Esophagus squamous epithelium (tissue), 5 donors: ENCODE measurements at regions not wholly inside any gene's neighbourhood (a gene's known extent, or its start where the extent isn't known, plus 50 kb on each side); places are given as distances from the start of the nearest gene placed in this dataset.
A peak's percentile ranks its signal among the peaks of the same experiment; 100 is the strongest.

Experiments
- DNase-seq: peaks from one replicate; lab custom pipeline; 2025; lab: John Stamatoyannopoulos, UW
- H3K27ac ChIP-seq, 4 donors: fragments of 200-600 bp; sonication (generic); one replicate each; pipeline ENCODE4 v1.5.1; 2016 to 2019; ENCODE audit warnings: mild to moderate bottlenecking in 1 of 4
- H3K27me3 ChIP-seq, 4 donors: fragments of 200-600 bp; sonication (generic); 1 replicate in 3 of 4; 2 replicates in 1 of 4; pipeline versions ENCODE4 v1.5.1 to v1.6.0; 2017 to 2021; ENCODE audit warnings: antibody characterized with exemption in 1 of 4
- H3K36me3 ChIP-seq, 3 donors: fragments of 200-600 bp; sonication (generic); one replicate each; pipeline ENCODE4 v1.5.1; 2016 to 2019
- H3K4me1 ChIP-seq, 3 donors: fragments of 200-600 bp; sonication (generic); one replicate each; pipeline ENCODE4 v1.5.1; 2017 to 2019
- H3K4me3 ChIP-seq, 4 donors: fragments of 200-600 bp; sonication (generic); 1 replicate in 3 of 4; 2 replicates in 1 of 4; pipeline ENCODE4 v1.5.1; 2016 to 2019; ENCODE audit warnings: mild to moderate bottlenecking in 2 of 4, moderate library complexity in 1 of 4
- H3K9me3 ChIP-seq, 3 donors: fragments of 200-600 bp; sonication (generic); one replicate each; pipeline ENCODE4 v1.5.1; 2016 to 2019
- CTCF ChIP-seq, 6 experiments: fragments of 450-650 bp in 4 of 6; fragments of 200-600 bp in 2 of 6; sonication (generic) in 2 of 6; IDR thresholded peaks; one replicate each; pipeline ENCODE4 v1.5.1; 2016 to 2019; ENCODE audit warnings: antibody characterized with exemption in 6 of 6, mild to moderate bottlenecking in 4 of 6, moderate library complexity in 4 of 6
- POLR2A ChIP-seq, 4 donors: fragments of 450-650 bp; IDR thresholded peaks; one replicate each; pipeline ENCODE4 v1.6.1; 2017; ENCODE audit warnings: antibody characterized with exemption in 4 of 4, mild to moderate bottlenecking in 4 of 4, moderate library complexity in 3 of 4
- WGBS, 2 donors: methylation state at CpG; one replicate each; pipeline ENCODE4 v1.1.5; 2018; 5-methylcytosine and 5-hydroxymethylcytosine counted together
- intact Hi-C: fragments of 100-400 bp; cut with DNase I; formaldehyde crosslinking; loops from one replicate; pipeline ENCODE4 v1.15.0; 2022
- donor health status: DM: yes; HTN: yes; CAD: no.

- Histone ChIP-seq H3K9me3 (no peaks in the 10 kb centered on the region), H3K4me1 (peaks cover 39 to 68% (median 45%) of the 10 kb centered on the region in 3 donors), H3K36me3 (no peaks in the 10 kb centered on the region), H3K27ac (no peak overlapping the region), H3K4me3 (no peak overlapping the region), H3K27me3 (no peaks in the 10 kb centered on the region)
- DNase-seq: no peak
- intact Hi-C loops: no loop called here
- TF ChIP-seq POLR2A (IDR thresholded peaks at IDR 0.05): no peak
- TF ChIP-seq CTCF (IDR thresholded peaks at IDR 0.05): no peak
- 89 to 96% methylated on average over 5 of the region's 5 CpGs for WGBS, 2 donors
Observed at GRCh38 chr2:43078301-43078700, 148.1 kb downstream of the ZFP36L2 start.

- Histone ChIP-seq H3K4me1 (peaks cover 37 to 68% (median 44%) of the 10 kb centered on the region in 3 donors), H3K36me3 (no peaks in the 10 kb centered on the region), H3K9me3 (no peaks in the 10 kb centered on the region), H3K4me3 (no peak overlapping the region), H3K27ac (no peak overlapping the region), H3K27me3 (no peaks in the 10 kb centered on the region)
- no peak for DNase-seq
- intact Hi-C loops: no loop called here
- 50 to 80% methylated on average over 1 of the region's 1 CpG for WGBS, 2 donors
- TF ChIP-seq POLR2A (IDR thresholded peaks at IDR 0.05) (no peak), CTCF (IDR thresholded peaks at IDR 0.05) (no peak)
Observed at GRCh38 chr2:43077876-43078275, 148.5 kb downstream of the ZFP36L2 start.

- no peaks in the 10 kb centered on the region for H3K36me3 ChIP-seq
- intact Hi-C loops: no loop called here
- TF ChIP-seq POLR2A (IDR thresholded peaks at IDR 0.05): no peak
- TF ChIP-seq CTCF (IDR thresholded peaks at IDR 0.05): no peak
- H3K27ac ChIP-seq: peak overlapping the region; percentile 51 to 88 (median 84)
- no peak for DNase-seq
- 93 to 100% methylated on average over 2 to 5 of the region's 5 CpGs for WGBS, 2 donors
- H3K4me3 ChIP-seq: no peak overlapping the region
- H3K4me1 ChIP-seq: peaks cover 33 to 67% (median 35%) of the 10 kb centered on the region in 3 donors
- H3K9me3 ChIP-seq: no peaks in the 10 kb centered on the region
- H3K27me3 ChIP-seq: no peaks in the 10 kb centered on the region
Observed at GRCh38 chr2:43076676-43077075, 149.7 kb downstream of the ZFP36L2 start.

- no peak overlapping the region for H3K4me3 ChIP-seq
- H3K4me1 ChIP-seq: peaks cover 33 to 67% (median 35%) of the 10 kb centered on the region in 3 donors
- DNase-seq: no peak
- intact Hi-C loops: no loop called here
- H3K36me3 ChIP-seq: no peaks in the 10 kb centered on the region
- no peaks in the 10 kb centered on the region for H3K27me3 ChIP-seq
- 93 to 98% methylated on average over 3 of the region's 3 CpGs for WGBS, 2 donors
- peak overlapping the region; percentile 51 to 88 (median 84) for H3K27ac ChIP-seq
- TF ChIP-seq CTCF (IDR thresholded peaks at IDR 0.05) (no peak), POLR2A (IDR thresholded peaks at IDR 0.05) (no peak)
- no peaks in the 10 kb centered on the region for H3K9me3 ChIP-seq
Observed at GRCh38 chr2:43075811-43076585, 150.4 kb downstream of the ZFP36L2 start.

- no peaks in the 10 kb centered on the region for H3K36me3 ChIP-seq
- H3K27me3 ChIP-seq: no peaks in the 10 kb centered on the region
- 11 to 20% methylated on average over 4 of the region's 4 CpGs for WGBS, 2 donors
- no peak for DNase-seq
- no peaks in the 10 kb centered on the region for H3K9me3 ChIP-seq
- H3K4me1 ChIP-seq: peaks cover 33 to 69% (median 40%) of the 10 kb centered on the region in 3 donors
- peak overlapping the region; percentile 68 to 88 (median 84) for H3K27ac ChIP-seq
- H3K4me3 ChIP-seq: no peak overlapping the region
- intact Hi-C loops: no loop called here
- TF ChIP-seq CTCF (IDR thresholded peaks at IDR 0.05): peak in 2 of 6 experiments; percentile 2 to 19
- peak in 2 of 4 donors; percentile 16 to 18 for TF ChIP-seq POLR2A (IDR thresholded peaks at IDR 0.05)
Observed at GRCh38 chr2:43075054-43075593, 151.3 kb downstream of the ZFP36L2 start.
